Liver (tissue), 3 donors: ENCODE measurements at regions not wholly inside any gene's neighbourhood (a gene's known extent, or its start where the extent isn't known, plus 50 kb on each side); places are given as distances from the start of the nearest gene placed in this dataset.

Source experiments
- GABPA ChIP-seq, 2 donors: IDR thresholded peaks in 1 of 2; conservative IDR thresholded peaks in 1 of 2; 2 replicates each; pipeline ENCODE4 v1.6.1; 2016; ENCODE audit warnings: antibody characterized with exemption in 2 of 2, mild to moderate bottlenecking in 1 of 2, moderate library complexity in 1 of 2
- HNF4G ChIP-seq: IDR thresholded peaks from 2 replicates; pipeline ENCODE4 v1.6.1; 2016; ENCODE audit warnings: antibody characterized with exemption
- JUND ChIP-seq, 2 donors: IDR thresholded peaks; 2 replicates each; pipeline ENCODE4 v1.6.1; 2016; ENCODE audit warnings: antibody characterized with exemption in 2 of 2
- RAD21 ChIP-seq, 2 donors: IDR thresholded peaks; 2 replicates each; pipeline ENCODE4 v1.6.1; 2016; ENCODE audit warnings: antibody characterized with exemption in 2 of 2, mild to moderate bottlenecking in 2 of 2
- TAF1 ChIP-seq: conservative IDR thresholded peaks from 2 replicates; pipeline ENCODE4 v1.6.1; 2016; ENCODE audit warnings: antibody characterized with exemption, mild to moderate bottlenecking
- YY1 ChIP-seq: IDR thresholded peaks from 2 replicates; pipeline ENCODE4 v1.6.1; 2016; ENCODE audit warnings: antibody characterized with exemption, mild to moderate bottlenecking
- TF ChIP-seq, protein P1 (sequence below): fragments of 150-350 bp; IDR thresholded peaks from 2 replicates; pipeline ENCODE4 v1.5.1; 2017; ENCODE audit warnings: improper control_type of control experiment, low read depth, low read length; ENCODE audit not compliant: missing input control
- TF ChIP-seq, protein P2 (sequence below): IDR thresholded peaks from 2 replicates; pipeline ENCODE4 v1.6.1; 2016; ENCODE audit warnings: antibody characterized with exemption
- TF ChIP-seq, protein P3 (sequence below): IDR thresholded peaks from 2 replicates; pipeline ENCODE4 v1.6.1; 2016; ENCODE audit warnings: antibody characterized with exemption, mild to moderate bottlenecking
- TF ChIP-seq, protein P4 (sequence below): IDR thresholded peaks from 2 replicates; pipeline ENCODE4 v1.6.1; 2016; ENCODE audit warnings: antibody characterized with exemption
- TF ChIP-seq, protein P5 (sequence below): IDR thresholded peaks from 2 replicates; pipeline ENCODE4 v1.6.1; 2016; ENCODE audit warnings: antibody characterized with exemption
- donor health status: healthy.
- donor health status: healthy.

DNA sequence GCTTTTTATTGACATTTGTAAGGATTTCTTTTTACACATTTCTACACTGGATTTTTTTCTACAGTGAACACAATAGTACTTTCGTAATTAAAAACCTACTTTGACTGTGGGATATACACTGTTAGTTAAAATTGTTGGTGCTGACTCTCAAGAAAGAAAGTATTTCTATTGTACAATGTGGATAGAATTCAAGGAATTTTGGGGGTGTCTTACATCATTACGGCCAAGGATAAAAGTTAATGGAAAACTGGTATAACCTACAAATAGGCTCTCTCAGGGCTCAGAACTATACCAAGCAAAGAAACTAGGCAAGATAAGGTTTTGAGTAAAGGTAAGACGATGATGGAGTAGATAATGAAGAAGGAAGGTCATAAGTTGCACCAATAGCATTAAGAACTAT, 198.4 kb upstream of the PARD3B start:
- TF ChIP-seq, protein P1, sequence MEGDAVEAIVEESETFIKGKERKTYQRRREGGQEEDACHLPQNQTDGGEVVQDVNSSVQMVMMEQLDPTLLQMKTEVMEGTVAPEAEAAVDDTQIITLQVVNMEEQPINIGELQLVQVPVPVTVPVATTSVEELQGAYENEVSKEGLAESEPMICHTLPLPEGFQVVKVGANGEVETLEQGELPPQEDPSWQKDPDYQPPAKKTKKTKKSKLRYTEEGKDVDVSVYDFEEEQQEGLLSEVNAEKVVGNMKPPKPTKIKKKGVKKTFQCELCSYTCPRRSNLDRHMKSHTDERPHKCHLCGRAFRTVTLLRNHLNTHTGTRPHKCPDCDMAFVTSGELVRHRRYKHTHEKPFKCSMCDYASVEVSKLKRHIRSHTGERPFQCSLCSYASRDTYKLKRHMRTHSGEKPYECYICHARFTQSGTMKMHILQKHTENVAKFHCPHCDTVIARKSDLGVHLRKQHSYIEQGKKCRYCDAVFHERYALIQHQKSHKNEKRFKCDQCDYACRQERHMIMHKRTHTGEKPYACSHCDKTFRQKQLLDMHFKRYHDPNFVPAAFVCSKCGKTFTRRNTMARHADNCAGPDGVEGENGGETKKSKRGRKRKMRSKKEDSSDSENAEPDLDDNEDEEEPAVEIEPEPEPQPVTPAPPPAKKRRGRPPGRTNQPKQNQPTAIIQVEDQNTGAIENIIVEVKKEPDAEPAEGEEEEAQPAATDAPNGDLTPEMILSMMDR = no peak
- TF ChIP-seq RAD21 (IDR thresholded peaks at IDR 0.05) (no peak), JUND (IDR thresholded peaks at IDR 0.05) (no peak), HNF4G (no peak), TAF1 (no peak), YY1 (no peak), GABPA (IDR thresholded peaks at IDR 0.05 in 1 of 2, conservative IDR thresholded peaks at IDR 0.05 in 1 of 2) (no peak)
- TF ChIP-seq, protein P2, sequence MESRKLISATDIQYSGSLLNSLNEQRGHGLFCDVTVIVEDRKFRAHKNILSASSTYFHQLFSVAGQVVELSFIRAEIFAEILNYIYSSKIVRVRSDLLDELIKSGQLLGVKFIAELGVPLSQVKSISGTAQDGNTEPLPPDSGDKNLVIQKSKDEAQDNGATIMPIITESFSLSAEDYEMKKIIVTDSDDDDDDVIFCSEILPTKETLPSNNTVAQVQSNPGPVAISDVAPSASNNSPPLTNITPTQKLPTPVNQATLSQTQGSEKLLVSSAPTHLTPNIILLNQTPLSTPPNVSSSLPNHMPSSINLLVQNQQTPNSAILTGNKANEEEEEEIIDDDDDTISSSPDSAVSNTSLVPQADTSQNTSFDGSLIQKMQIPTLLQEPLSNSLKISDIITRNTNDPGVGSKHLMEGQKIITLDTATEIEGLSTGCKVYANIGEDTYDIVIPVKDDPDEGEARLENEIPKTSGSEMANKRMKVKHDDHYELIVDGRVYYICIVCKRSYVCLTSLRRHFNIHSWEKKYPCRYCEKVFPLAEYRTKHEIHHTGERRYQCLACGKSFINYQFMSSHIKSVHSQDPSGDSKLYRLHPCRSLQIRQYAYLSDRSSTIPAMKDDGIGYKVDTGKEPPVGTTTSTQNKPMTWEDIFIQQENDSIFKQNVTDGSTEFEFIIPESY = no peak
- TF ChIP-seq, protein P3, sequence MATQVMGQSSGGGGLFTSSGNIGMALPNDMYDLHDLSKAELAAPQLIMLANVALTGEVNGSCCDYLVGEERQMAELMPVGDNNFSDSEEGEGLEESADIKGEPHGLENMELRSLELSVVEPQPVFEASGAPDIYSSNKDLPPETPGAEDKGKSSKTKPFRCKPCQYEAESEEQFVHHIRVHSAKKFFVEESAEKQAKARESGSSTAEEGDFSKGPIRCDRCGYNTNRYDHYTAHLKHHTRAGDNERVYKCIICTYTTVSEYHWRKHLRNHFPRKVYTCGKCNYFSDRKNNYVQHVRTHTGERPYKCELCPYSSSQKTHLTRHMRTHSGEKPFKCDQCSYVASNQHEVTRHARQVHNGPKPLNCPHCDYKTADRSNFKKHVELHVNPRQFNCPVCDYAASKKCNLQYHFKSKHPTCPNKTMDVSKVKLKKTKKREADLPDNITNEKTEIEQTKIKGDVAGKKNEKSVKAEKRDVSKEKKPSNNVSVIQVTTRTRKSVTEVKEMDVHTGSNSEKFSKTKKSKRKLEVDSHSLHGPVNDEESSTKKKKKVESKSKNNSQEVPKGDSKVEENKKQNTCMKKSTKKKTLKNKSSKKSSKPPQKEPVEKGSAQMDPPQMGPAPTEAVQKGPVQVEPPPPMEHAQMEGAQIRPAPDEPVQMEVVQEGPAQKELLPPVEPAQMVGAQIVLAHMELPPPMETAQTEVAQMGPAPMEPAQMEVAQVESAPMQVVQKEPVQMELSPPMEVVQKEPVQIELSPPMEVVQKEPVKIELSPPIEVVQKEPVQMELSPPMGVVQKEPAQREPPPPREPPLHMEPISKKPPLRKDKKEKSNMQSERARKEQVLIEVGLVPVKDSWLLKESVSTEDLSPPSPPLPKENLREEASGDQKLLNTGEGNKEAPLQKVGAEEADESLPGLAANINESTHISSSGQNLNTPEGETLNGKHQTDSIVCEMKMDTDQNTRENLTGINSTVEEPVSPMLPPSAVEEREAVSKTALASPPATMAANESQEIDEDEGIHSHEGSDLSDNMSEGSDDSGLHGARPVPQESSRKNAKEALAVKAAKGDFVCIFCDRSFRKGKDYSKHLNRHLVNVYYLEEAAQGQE = no peak
- TF ChIP-seq, protein P4, sequence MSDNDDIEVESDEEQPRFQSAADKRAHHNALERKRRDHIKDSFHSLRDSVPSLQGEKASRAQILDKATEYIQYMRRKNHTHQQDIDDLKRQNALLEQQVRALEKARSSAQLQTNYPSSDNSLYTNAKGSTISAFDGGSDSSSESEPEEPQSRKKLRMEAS = no peak
- TF ChIP-seq, protein P5, sequence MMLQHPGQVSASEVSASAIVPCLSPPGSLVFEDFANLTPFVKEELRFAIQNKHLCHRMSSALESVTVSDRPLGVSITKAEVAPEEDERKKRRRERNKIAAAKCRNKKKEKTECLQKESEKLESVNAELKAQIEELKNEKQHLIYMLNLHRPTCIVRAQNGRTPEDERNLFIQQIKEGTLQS = no peak
